IPS DF 6.9 (cell line): ENCODE measurements at regions not wholly inside any gene's neighbourhood (a gene's known extent, or its start where the extent isn't known, plus 50 kb on each side); places are given as distances from the start of the nearest gene placed in this dataset.
"Not testable (repeated sequence)": the region's sequence is repeated elsewhere in the genome, so short reads cannot be mapped to it uniquely, and the experiment has no call there.

Experiments used
- DNase-seq: peaks from one replicate; pipeline ENCODE4 v3.0.0-alpha.2; 2013; ENCODE audit warnings: low read depth, low spot score
- H3K27ac ChIP-seq: one replicate; pipeline ENCODE4 v1.5.1; 2013; ENCODE audit warnings: low read length, control low read depth
- H3K27me3 ChIP-seq: 2 replicates; pipeline ENCODE4 v1.6.1; 2013; ENCODE audit warnings: mild to moderate bottlenecking, low read length; ENCODE audit not compliant: control insufficient read depth, insufficient read depth
- H3K36me3 ChIP-seq: 2 replicates; pipeline ENCODE4 v1.6.1; 2013; ENCODE audit warnings: low read length; ENCODE audit not compliant: control insufficient read depth, insufficient read depth
- H3K4me1 ChIP-seq: 2 replicates; pipeline ENCODE4 v1.6.1; 2013; ENCODE audit warnings: low read length; ENCODE audit not compliant: control insufficient read depth, insufficient read depth
- H3K4me3 ChIP-seq: 2 replicates; pipeline ENCODE4 v1.5.1; 2013; ENCODE audit warnings: mild to moderate bottlenecking, low read length
- H3K9me3 ChIP-seq: 2 replicates; pipeline ENCODE4 v1.6.1; 2013; ENCODE audit warnings: low read length, inconsistent platforms; ENCODE audit not compliant: control insufficient read depth, insufficient read depth
- WGBS: extraction: QIAGEN DNeasy Blood & Tissue Kit; methylation state at CpG from one replicate; pipeline ENCODE4 v1.1.7; 2013; ENCODE audit warnings: mixed read lengths, missing lambda C conversion rate; ENCODE audit not compliant: insufficient read length, insufficient coverage; 5-methylcytosine and 5-hydroxymethylcytosine counted together

DNA sequence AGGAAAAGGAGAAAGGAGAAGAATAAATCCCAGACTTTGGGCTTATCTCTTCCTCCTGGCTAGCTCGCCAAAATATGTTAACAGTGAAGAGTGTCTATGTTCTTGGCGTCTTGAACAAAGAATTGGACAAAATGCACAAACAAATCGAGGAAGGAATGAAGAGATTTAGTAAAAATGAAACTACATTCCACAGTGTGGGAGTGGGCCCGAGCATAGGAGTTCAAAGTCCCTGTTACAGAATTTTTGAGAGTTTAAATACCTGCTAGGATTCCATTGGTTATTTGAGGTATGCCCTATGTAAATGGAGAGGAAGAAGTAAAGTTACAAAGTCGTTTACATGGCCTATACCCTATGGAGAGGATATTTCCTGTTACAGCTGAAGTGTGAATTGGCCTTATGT lies 525.1 kb upstream of the CNTN5 start:
- Histone ChIP-seq H3K27ac (no peak overlapping the region), H3K4me3 (no peak overlapping the region)
- no peak for DNase-seq

DNA sequence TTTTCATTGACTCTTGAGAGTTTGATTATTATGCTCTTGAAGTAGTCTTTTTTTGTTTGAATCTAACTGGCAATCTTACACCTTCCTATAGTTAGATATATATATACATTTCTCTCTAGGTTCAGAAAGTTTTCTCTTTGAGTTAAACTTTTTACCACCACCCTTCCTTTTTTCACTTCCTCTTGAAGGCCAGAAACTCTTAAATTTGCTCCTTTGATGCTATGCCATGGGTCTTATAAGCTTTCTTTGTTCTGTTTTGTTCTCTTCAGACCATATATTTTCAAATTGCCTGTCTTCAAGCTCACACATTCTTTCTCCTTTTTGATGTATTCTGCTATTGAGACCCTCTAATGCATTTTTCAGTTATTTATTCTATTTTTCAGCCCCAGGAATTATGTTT lies 513.5 kb upstream of the CNTN5 start:
- Histone ChIP-seq H3K9me3 (no peaks in the 10 kb centered on the region), H3K4me3 (no peak overlapping the region), H3K27ac (no peak overlapping the region), H3K36me3 (no peaks in the 10 kb centered on the region), H3K27me3 (no peaks in the 10 kb centered on the region), H3K4me1 (no peaks in the 10 kb centered on the region)
- no peak for DNase-seq

More for the DNA sequence above, 525.1 kb upstream of the CNTN5 start:
- no CpG with 5 or more reads among the region's 5 CpGs for WGBS
- Histone ChIP-seq H3K4me1 (peaks cover 3% of the 10 kb centered on the region; the same call in 1 of the 2 replicates), H3K9me3 (no peaks in the 10 kb centered on the region), H3K27me3 (no peaks in the 10 kb centered on the region), H3K36me3 (no peaks in the 10 kb centered on the region)

DNA sequence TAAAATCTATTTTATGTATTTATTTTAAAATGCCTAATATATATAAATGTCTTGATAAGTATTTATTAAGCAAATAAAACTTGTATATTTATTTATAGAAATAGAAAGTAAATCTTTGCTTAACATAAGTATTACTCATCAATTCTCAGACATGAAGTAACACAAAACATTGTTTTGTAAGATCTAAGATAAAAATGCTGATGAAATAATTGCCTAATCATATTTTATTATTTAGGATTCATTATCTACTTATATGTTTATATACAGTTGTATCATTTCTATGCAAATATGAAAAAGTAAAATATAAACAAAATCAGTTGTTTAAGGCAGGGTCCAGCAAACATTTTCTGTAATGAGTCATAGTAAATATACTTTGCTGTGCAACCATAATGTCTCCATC lies 507.8 kb upstream of the CNTN5 start:
- no peak overlapping the region for H3K4me3 ChIP-seq
- DNase-seq: no peak
- H3K4me1 ChIP-seq: no peaks in the 10 kb centered on the region
- no peak overlapping the region for H3K27ac ChIP-seq
- H3K9me3 ChIP-seq: no peaks in the 10 kb centered on the region
- H3K27me3 ChIP-seq: no peaks in the 10 kb centered on the region
- H3K36me3 ChIP-seq: no peaks in the 10 kb centered on the region

DNA sequence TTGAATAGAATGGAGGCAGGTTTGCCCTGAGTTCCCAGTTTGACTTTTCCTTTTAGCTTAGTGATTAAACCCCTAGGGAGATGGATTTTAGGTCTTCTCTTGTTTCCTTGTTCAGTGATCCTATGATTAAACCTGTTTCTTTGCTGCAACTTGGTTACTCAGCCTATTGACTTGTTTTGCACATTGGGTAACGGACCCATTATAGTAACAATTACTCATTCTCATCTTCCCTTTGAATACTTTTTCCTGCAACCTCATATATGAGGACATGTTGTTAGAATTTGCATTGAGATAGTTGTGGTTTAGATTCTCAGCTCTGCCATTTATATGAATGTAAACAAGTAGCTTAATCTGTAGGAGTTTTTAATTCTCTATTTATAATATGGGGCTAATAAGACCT lies 489.2 kb upstream of the CNTN5 start:
- no peaks in the 10 kb centered on the region for H3K27me3 ChIP-seq
- H3K4me3 ChIP-seq: no peak overlapping the region
- H3K27ac ChIP-seq: no peak overlapping the region
- H3K4me1 ChIP-seq: no peaks in the 10 kb centered on the region
- DNase-seq: no peak
- H3K36me3 ChIP-seq: no peaks in the 10 kb centered on the region
- no CpG with 5 or more reads among the region's 1 CpG for WGBS
- no peaks in the 10 kb centered on the region for H3K9me3 ChIP-seq

DNA sequence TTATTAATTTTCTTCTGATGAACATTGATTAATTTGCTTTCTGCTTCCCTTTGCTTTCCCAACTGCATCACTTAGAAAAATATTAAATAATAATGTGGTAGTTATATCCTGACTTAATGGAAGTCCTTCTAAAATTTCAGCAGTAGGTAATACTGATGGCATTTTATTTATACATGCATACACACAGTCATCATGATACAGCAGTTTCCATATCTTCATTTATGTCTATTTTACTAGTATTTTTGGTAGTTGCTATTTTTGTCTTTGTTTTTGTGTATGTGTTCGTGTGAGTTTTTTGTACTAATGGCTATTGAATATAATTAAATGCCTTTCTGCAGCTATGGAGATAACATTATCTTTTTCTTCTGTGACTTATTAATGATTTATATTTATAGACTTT lies 484.7 kb upstream of the CNTN5 start:
- H3K27ac ChIP-seq: no peak overlapping the region
- no CpG with 5 or more reads among the region's 1 CpG for WGBS
- DNase-seq: no peak
- H3K4me1 ChIP-seq: no peaks in the 10 kb centered on the region
- H3K9me3 ChIP-seq: no peaks in the 10 kb centered on the region
- H3K27me3 ChIP-seq: no peaks in the 10 kb centered on the region
- no peaks in the 10 kb centered on the region for H3K36me3 ChIP-seq
- no peak overlapping the region for H3K4me3 ChIP-seq

DNA sequence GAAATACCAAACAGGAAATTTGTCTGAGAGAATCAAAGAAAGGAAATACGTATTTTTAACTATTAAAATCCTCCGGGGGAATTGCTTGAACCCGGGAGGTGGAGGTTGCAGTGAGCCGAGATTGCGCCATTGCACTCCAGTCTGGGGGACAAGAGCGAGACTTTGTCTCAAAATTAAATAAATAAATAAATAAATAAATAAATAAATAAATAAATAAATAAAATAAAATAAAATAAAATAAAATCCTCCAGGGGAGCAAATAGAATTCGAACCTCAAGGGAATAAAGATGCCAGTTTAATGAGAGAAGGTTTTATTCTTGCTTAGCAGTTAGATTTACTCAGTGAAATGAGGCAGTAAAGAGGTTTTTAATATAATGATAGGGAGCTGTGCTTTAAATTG lies 482.4 kb upstream of the CNTN5 start:
- not testable (repeated sequence) for H3K27me3 ChIP-seq, H3K27ac ChIP-seq, DNase-seq, H3K9me3 ChIP-seq, H3K36me3 ChIP-seq, H3K4me1 ChIP-seq, H3K4me3 ChIP-seq
- no CpG with 5 or more reads among the region's 7 CpGs for WGBS

DNA sequence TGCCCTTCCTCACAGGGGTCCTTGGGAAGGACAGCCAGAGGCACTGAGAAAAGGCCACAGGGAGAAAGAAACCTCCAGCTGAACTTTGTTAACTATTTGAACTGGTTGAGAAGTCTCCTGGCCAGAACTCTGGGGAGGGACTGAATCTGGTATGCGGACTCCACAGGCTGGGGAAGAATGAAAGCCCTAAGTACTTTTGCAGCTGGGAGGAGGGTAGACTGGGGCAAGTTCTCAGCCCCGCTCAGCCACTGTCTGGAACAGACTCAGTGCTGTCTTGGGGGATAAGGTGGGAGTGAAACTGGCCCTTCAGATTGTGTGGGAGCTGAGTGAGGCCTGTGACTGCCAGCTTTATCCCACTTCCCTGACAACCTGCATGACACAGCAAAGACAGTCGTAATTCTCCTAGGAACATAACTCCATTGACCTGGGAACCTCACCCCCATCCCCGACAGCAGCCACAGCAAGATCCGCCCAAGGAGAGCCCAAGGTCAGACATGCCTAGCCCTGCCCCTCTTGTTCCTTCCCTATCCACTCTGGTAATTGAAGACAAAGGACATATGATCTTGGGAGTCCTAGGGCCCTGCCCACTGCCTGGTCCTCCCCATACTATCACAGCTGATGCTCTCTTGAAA lies 475.1 kb upstream of the CNTN5 start:
- Histone ChIP-seq H3K9me3 (no peaks in the 10 kb centered on the region), H3K27me3 (no peaks in the 10 kb centered on the region), H3K27ac (no peak overlapping the region), H3K36me3 (no peaks in the 10 kb centered on the region), H3K4me1 (no peaks in the 10 kb centered on the region), H3K4me3 (no peak overlapping the region)
- DNase-seq: no peak
- WGBS: no CpG with 5 or more reads among the region's 5 CpGs

DNA sequence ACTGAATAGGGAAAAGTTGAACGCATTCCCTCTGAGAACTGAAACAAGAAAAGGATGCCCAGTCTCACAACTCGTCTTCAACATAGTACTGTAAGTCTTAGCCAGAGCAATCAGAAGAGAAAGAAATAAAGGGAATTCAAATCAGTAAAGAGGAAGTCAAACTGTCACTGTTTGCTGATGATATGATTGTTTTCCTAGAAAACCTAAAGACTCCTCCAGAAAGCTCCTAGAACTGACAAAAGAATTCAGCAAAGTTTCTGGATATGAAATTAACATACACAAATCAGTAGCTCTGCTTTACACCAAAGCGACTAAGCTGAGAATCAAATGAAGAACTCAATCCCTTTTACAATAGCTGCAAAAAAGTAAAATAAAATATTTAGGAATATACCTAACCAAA lies 471.2 kb upstream of the CNTN5 start:
- Histone ChIP-seq H3K4me1 (no peaks in the 10 kb centered on the region), H3K27me3 (no peaks in the 10 kb centered on the region), H3K4me3 (no peak overlapping the region), H3K27ac (no peak overlapping the region), H3K9me3 (no peaks in the 10 kb centered on the region), H3K36me3 (no peaks in the 10 kb centered on the region)
- WGBS: no CpG with 5 or more reads among the region's 3 CpGs
- no peak for DNase-seq

DNA sequence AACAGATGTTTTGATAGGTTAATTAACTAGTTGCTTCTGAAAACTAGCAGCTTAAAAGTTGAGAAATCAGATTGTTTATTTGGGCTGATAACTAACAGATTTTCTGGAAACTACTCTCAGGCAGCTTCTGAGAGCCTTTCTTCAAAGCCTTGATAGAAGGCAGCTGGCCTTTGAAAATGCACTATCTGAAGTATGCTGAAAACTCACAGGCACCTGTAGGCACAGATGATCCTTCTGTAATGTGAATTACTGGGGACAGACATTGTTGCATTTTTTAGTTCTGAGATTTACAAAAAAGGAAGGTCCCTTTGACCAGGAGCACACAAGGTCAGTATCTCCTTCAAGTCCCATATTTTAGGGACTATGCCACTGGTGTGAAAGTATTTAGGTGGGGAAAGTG lies 460.8 kb upstream of the CNTN5 start:
- Histone ChIP-seq H3K9me3 (no peaks in the 10 kb centered on the region), H3K36me3 (no peaks in the 10 kb centered on the region), H3K27me3 (no peaks in the 10 kb centered on the region), H3K27ac (no peak overlapping the region), H3K4me3 (no peak overlapping the region), H3K4me1 (no peaks in the 10 kb centered on the region)
- no peak for DNase-seq

DNA sequence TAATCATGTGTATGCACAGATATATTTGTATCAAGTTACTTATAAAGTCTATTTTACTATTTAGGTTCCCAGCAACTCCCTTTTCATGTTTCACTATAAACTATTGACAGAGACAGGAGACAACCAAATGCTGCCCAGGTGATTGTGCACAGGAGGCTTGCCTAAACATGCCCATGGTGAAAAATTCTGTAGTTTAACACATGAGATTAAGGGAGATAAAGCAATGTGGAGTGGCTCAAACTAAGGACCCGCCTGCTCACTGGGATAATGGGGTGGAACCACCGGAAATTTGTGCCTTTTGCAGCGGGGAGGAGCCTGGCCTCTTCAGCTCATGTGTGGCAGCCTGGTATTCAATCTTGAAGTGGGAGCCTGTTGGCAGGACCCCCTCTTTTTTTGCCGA lies 459.5 kb upstream of the CNTN5 start:
- Histone ChIP-seq H3K4me3 (no peak overlapping the region), H3K9me3 (no peaks in the 10 kb centered on the region), H3K4me1 (no peaks in the 10 kb centered on the region), H3K27ac (no peak overlapping the region), H3K27me3 (no peaks in the 10 kb centered on the region), H3K36me3 (no peaks in the 10 kb centered on the region)
- no peak for DNase-seq
- no CpG with 5 or more reads among the region's 4 CpGs for WGBS

DNA sequence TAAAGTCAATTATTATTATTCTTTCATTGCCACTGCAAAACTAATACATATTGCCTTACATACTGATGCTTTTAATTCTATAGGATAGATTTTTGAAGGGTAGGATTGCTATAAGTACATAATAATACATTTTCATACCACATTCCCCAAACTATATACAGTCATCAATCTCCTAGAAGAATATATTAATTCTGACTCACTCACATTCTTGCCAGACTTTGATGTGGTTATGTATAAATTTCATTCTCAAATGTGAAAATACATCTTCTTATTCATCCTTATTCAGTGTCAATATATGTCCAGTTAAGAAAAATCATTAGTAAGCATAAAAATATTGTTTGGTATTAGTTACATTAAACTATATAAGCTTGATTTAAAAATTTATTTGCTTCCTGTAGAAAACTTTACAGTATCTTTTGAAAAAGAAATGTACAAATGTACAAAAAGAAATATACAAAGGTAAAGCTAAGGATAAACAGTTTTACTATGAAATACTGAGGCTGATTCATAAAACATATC lies 458.8 kb upstream of the CNTN5 start:
- Histone ChIP-seq H3K4me3 (no peak overlapping the region), H3K36me3 (no peaks in the 10 kb centered on the region), H3K27ac (no peak overlapping the region), H3K4me1 (no peaks in the 10 kb centered on the region), H3K9me3 (no peaks in the 10 kb centered on the region), H3K27me3 (no peaks in the 10 kb centered on the region)
- DNase-seq: no peak
